WTC11 (cell line): ENCODE measurements at regions not wholly inside any gene's neighbourhood (a gene's known extent, or its start where the extent isn't known, plus 50 kb on each side); places are given as distances from the start of the nearest gene placed in this dataset.
"Not testable (repeated sequence)": the region's sequence is repeated elsewhere in the genome, so short reads cannot be mapped to it uniquely, and the experiment has no call there.

Source experiments
- ATAC-seq: fragments of 200-7000 bp; cut with Tn5 transposase; 2 replicates; pipeline ENCODE4 v1.10.0; 2021; ENCODE audit warnings: mild to moderate bottlenecking, moderate library complexity
- CTCF ChIA-PET: fragments of 300-600 bp; sonication (Branson Sonifier 250); formaldehyde crosslinking; loops from one replicate; lab custom pipeline; 2021; ENCODE audit warnings: antibody characterized with exemption; lab: Charles Lee
- POLR2A ChIA-PET: fragments of 350-600 bp; sonication (Branson Sonifier 250); formaldehyde crosslinking; loops from one replicate; lab custom pipeline; 2021; ENCODE audit warnings: antibody characterized with exemption; lab: Charles Lee
- DNase-seq: peaks from one replicate; pipeline ENCODE4 v3.0.0; 2021; ENCODE audit warnings: low spot score
- H3K27ac Mint-ChIP-seq: 2 replicates; pipeline ENCODE4 v1.8.0; 2021; ENCODE audit warnings: mixed read lengths
- H3K27me3 Mint-ChIP-seq: 2 replicates; pipeline ENCODE4 v1.8.0; 2021; ENCODE audit warnings: low read depth, mild to moderate bottlenecking, moderate library complexity, mixed read lengths
- H3K36me3 Mint-ChIP-seq: 2 replicates; pipeline ENCODE4 v1.8.0; 2021; ENCODE audit warnings: mixed read lengths
- H3K4me1 Mint-ChIP-seq: 2 replicates; pipeline ENCODE4 v1.8.0; 2022; ENCODE audit warnings: mixed read lengths
- H3K4me3 Mint-ChIP-seq: 2 replicates; pipeline ENCODE4 v1.8.0; 2021; ENCODE audit warnings: mild to moderate bottlenecking, moderate library complexity, mixed read lengths
- H3K9me3 Mint-ChIP-seq: 2 replicates; pipeline ENCODE4 v1.8.0; 2021; ENCODE audit warnings: mixed read lengths
- FOXP1 ChIP-seq: sonication (generic); formaldehyde crosslinking; IDR thresholded peaks from 2 replicates; pipeline ENCODE4 v1.8.0; 2022; ENCODE audit warnings: missing genetic modification reagents, mild to moderate bottlenecking, moderate library complexity, borderline replicate concordance
- JAZF1 ChIP-seq: fragments of 250-450 bp; sonication (Bioruptor Pico); IDR thresholded peaks from 2 replicates; pipeline ENCODE4 v1.9.0; 2021; ENCODE audit warnings: moderate library complexity, mild to moderate bottlenecking, inconsistent platforms
- NR1H2 ChIP-seq: sonication (generic); formaldehyde crosslinking; IDR thresholded peaks from 2 replicates; pipeline ENCODE4 v1.9.0; 2021; ENCODE audit warnings: mild to moderate bottlenecking, moderate library complexity, missing genetic modification reagents
- NR3C1 ChIP-seq: sonication (generic); formaldehyde crosslinking; conservative IDR thresholded peaks from 2 replicates; pipeline ENCODE4 v1.8.1; 2023; ENCODE audit warnings: low read depth, mild to moderate bottlenecking, missing genetic modification reagents
- ZNF138 ChIP-seq: sonication (generic); formaldehyde crosslinking; conservative IDR thresholded peaks from 2 replicates; pipeline ENCODE4 v1.8.1; 2022; ENCODE audit warnings: mild to moderate bottlenecking, moderate library complexity, missing genetic modification reagents
- ZNF317 ChIP-seq: sonication (generic); formaldehyde crosslinking; IDR thresholded peaks from 2 replicates; pipeline ENCODE4 v1.8.1; 2023; ENCODE audit warnings: low read depth, mild to moderate bottlenecking, moderate library complexity, missing genetic modification reagents, borderline replicate concordance
- TF ChIP-seq, protein P1 (sequence below): sonication (generic); formaldehyde crosslinking; conservative IDR thresholded peaks from 2 replicates; pipeline ENCODE4 v1.8.1; 2023; ENCODE audit warnings: mild to moderate bottlenecking, low read depth, missing genetic modification reagents, moderate library complexity
- TF ChIP-seq, protein P2 (sequence below): sonication (generic); formaldehyde crosslinking; IDR thresholded peaks from 2 replicates; pipeline ENCODE4 v1.8.0; 2022; ENCODE audit warnings: mild to moderate bottlenecking, missing genetic modification reagents
- TF ChIP-seq, protein P3 (sequence below): sonication (generic); formaldehyde crosslinking; conservative IDR thresholded peaks from 2 replicates; pipeline ENCODE4 v1.8.1; 2022; ENCODE audit warnings: mild to moderate bottlenecking, missing genetic modification reagents
- TF ChIP-seq, protein P4 (sequence below): fragments of 250-450 bp; sonication (Bioruptor Pico); IDR thresholded peaks from 2 replicates; pipeline ENCODE4 v2.1.2; 2022; ENCODE audit warnings: mild to moderate bottlenecking, moderate library complexity

DNA sequence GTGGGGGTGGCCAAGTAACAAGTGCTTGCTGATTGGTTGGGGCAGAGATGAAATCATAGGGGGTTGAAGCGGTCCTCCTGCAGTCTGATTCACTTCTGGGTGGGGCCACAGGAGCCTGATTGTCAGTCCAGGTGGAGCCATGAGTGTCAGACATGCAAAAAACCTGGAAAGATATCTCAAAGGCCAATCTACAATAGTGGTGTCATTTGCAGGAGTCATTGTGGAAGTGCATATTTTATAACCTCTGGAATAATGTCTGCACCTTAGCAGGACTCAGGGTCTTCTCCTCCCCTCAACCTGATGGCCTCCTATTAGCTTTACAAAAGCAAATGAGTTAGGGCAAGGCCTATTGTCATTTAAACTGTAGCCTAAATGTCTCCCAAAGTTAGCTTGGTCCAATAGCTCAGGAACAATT lies 241.4 kb downstream of the NUAK1 start (continued):
- TF ChIP-seq, protein P1, sequence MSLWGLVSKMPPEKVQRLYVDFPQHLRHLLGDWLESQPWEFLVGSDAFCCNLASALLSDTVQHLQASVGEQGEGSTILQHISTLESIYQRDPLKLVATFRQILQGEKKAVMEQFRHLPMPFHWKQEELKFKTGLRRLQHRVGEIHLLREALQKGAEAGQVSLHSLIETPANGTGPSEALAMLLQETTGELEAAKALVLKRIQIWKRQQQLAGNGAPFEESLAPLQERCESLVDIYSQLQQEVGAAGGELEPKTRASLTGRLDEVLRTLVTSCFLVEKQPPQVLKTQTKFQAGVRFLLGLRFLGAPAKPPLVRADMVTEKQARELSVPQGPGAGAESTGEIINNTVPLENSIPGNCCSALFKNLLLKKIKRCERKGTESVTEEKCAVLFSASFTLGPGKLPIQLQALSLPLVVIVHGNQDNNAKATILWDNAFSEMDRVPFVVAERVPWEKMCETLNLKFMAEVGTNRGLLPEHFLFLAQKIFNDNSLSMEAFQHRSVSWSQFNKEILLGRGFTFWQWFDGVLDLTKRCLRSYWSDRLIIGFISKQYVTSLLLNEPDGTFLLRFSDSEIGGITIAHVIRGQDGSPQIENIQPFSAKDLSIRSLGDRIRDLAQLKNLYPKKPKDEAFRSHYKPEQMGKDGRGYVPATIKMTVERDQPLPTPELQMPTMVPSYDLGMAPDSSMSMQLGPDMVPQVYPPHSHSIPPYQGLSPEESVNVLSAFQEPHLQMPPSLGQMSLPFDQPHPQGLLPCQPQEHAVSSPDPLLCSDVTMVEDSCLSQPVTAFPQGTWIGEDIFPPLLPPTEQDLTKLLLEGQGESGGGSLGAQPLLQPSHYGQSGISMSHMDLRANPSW: no peak
- TF ChIP-seq, protein P2, sequence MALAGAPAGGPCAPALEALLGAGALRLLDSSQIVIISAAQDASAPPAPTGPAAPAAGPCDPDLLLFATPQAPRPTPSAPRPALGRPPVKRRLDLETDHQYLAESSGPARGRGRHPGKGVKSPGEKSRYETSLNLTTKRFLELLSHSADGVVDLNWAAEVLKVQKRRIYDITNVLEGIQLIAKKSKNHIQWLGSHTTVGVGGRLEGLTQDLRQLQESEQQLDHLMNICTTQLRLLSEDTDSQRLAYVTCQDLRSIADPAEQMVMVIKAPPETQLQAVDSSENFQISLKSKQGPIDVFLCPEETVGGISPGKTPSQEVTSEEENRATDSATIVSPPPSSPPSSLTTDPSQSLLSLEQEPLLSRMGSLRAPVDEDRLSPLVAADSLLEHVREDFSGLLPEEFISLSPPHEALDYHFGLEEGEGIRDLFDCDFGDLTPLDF (CRISPR knock-in tag): no peak
- no peak for TF ChIP-seq NR3C1 (CRISPR knock-in tag)
- no peak for TF ChIP-seq JAZF1 (CRISPR knock-in tag)
- no peak for TF ChIP-seq FOXP1 (CRISPR knock-in tag)

DNA sequence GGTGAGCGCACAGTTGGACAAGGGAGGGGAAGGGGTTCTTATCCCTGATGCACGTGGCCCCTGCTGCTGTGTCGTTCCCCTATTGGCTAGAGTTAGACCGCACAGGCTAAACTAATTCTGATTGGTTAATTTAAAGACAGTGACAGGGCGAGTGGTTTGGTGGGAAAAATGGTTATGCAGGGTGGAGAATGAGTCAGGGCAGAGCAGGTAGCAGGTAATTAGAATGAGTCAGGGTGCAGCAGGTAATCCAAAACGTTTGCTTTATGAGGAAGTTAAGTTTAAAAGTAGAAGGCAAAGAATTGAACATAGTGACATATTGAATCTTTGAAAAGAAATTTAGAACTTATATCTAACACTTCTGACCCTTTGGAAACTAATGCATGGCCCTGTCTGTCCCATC lies 240.5 kb downstream of the NUAK1 start:
- H3K36me3 Mint-ChIP-seq, ATAC-seq, POLR2A ChIA-PET, H3K27me3 Mint-ChIP-seq, DNase-seq, H3K27ac Mint-ChIP-seq, H3K4me3 Mint-ChIP-seq: not testable (repeated sequence)
- Mint-ChIP-seq H3K4me1 (peaks cover 50% of the 10 kb centered on the region), H3K9me3 (peaks cover 19% of the 10 kb centered on the region)
- CTCF ChIA-PET: interaction anchor here (1.0 kb wide), 1 partner anchor 22 kb away, joined by 3 read pairs; no protein-coding TSS in a partner anchor

DNA sequence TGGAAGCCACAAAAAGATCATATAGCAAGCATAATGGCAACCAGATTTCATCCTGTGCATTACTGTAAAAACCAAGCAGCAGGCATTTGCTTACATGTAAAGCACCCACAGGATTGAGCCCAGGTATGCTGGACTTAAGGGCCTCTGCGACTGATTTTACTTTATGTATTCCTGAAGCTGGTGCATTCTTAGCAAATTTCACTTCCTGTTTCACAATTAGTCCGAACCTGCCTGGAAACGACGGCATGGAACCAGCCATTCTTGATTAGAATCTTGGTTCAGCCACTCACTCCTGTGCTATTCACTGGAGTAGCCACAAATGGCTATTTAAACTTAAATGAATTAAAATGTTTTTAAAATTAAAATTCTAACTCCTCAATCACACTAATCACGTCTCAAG lies 239.2 kb downstream of the NUAK1 start:
- POLR2A ChIA-PET: no interaction called here
- H3K9me3 Mint-ChIP-seq: peaks cover 19% of the 10 kb centered on the region
- ATAC-seq: no peak
- TF ChIP-seq, protein P3, sequence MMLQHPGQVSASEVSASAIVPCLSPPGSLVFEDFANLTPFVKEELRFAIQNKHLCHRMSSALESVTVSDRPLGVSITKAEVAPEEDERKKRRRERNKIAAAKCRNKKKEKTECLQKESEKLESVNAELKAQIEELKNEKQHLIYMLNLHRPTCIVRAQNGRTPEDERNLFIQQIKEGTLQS (CRISPR knock-in tag): no peak
- no peak for TF ChIP-seq NR1H2 (CRISPR knock-in tag)
- TF ChIP-seq, protein P1: no peak
- no peak overlapping the region for H3K27ac Mint-ChIP-seq
- H3K36me3 Mint-ChIP-seq: peaks cover 4% of the 10 kb centered on the region
- CTCF ChIA-PET: no interaction called here
- no peaks in the 10 kb centered on the region for H3K27me3 Mint-ChIP-seq
- no peak for DNase-seq
- peaks cover 50% of the 10 kb centered on the region for H3K4me1 Mint-ChIP-seq
- H3K4me3 Mint-ChIP-seq: no peak overlapping the region

DNA sequence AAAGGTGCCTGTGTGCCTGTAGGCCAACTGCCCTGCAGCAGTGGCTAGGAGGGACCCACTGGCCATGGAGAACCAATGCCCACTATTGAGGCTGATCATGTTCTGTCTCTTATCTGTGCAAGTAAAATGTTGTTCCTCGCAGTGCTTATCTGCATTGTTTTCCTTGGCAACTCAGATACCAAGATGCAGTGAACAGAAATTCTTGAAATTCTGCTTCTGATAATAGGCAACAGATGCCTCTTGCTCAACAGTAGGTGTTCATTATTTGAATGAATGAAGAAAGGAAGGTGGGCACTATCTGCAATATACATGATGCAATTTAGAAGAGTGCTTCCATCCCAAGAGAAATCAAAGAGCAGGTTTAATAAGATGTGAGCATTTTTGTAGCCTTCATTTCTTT lies 232.2 kb downstream of the NUAK1 start:
- CTCF ChIA-PET: no interaction called here
- DNase-seq: no peak

More for the DNA sequence above, 232.2 kb downstream of the NUAK1 start:
- Mint-ChIP-seq H3K27ac (no peak overlapping the region), H3K4me3 (no peak overlapping the region), H3K36me3 (no peaks in the 10 kb centered on the region), H3K4me1 (no peaks in the 10 kb centered on the region; the same call in 1 of the 2 replicates), H3K9me3 (peaks cover 6% of the 10 kb centered on the region), H3K27me3 (no peaks in the 10 kb centered on the region)
- no peak for ATAC-seq
- POLR2A ChIA-PET: no interaction called here
- TF ChIP-seq, protein P4, sequence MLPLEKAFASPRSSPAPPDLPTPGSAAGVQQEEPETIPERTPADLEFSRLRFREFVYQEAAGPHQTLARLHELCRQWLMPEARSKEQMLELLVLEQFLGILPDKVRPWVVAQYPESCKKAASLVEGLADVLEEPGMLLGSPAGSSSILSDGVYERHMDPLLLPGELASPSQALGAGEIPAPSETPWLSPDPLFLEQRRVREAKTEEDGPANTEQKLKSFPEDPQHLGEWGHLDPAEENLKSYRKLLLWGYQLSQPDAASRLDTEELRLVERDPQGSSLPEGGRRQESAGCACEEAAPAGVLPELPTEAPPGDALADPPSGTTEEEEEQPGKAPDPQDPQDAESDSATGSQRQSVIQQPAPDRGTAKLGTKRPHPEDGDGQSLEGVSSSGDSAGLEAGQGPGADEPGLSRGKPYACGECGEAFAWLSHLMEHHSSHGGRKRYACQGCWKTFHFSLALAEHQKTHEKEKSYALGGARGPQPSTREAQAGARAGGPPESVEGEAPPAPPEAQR: no peak
- no peak for TF ChIP-seq ZNF317 (CRISPR knock-in tag)
- TF ChIP-seq ZNF138: no peak
